Subcutaneous abdominal adipose tissue (tissue), 5 donors: ENCODE measurements at regions not wholly inside any gene's neighbourhood (a gene's known extent, or its start where the extent isn't known, plus 50 kb on each side); places are given as distances from the start of the nearest gene placed in this dataset.

Experiments used
- H3K27ac ChIP-seq: one replicate; pipeline ENCODE4 v1.7.0; 2013; ENCODE audit warnings: low read depth, mild to moderate bottlenecking, inconsistent platforms, low read length, moderate library complexity
- H3K27me3 ChIP-seq, 5 donors: one replicate each; pipeline ENCODE4 v1.7.0; 2013; ENCODE audit warnings: low read length in 5 of 5, inconsistent platforms in 1 of 5; ENCODE audit not compliant: control insufficient read depth in 5 of 5, insufficient read depth in 4 of 5
- H3K36me3 ChIP-seq, 5 donors: one replicate each; pipeline ENCODE4 v1.7.0; 2013; ENCODE audit warnings: low read length in 5 of 5; ENCODE audit not compliant: control insufficient read depth in 5 of 5, insufficient read depth in 5 of 5
- H3K4me1 ChIP-seq, 5 donors: one replicate each; pipeline ENCODE4 v1.7.0; 2013; ENCODE audit warnings: low read length in 5 of 5, mild to moderate bottlenecking in 3 of 5, moderate library complexity in 1 of 5; ENCODE audit not compliant: control insufficient read depth in 5 of 5, insufficient read depth in 5 of 5
- H3K4me3 ChIP-seq, 5 donors: one replicate each; pipeline ENCODE4 v1.7.0; 2013; ENCODE audit warnings: low read length in 5 of 5, low read depth in 1 of 5
- H3K9ac ChIP-seq, 5 donors: one replicate each; pipeline ENCODE4 v1.7.0; 2013; ENCODE audit warnings: low read length in 5 of 5, mild to moderate bottlenecking in 4 of 5, moderate library complexity in 3 of 5
- H3K9me3 ChIP-seq, 5 donors: one replicate each; pipeline ENCODE4 v1.7.0; 2013; ENCODE audit warnings: low read length in 5 of 5; ENCODE audit not compliant: control insufficient read depth in 5 of 5
- donor health status: healthy.
- donor health status: healthy.
- donor health status: healthy.
- donor health status: healthy.
- donor health status: healthy.

DNA sequence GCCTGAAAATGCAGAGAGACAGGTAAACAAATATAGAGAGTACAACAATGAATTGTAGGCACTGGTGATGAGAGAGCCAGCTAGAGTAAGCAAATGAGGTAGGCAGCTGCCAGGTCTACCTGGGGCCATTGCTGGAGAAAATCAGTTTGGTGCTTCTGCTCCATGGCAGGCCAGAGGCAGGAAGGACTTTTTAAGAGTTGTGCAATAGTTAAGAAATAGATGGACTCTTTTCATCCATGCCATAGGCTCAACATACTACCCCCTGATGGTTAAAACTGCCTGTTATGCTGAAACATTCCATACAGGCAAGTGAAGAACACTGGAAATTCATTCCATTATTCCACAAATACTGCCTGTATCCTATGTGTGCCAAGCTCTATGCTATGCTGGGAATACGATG is 86.5 kb upstream of the CCDC112 start:
- H3K27me3 ChIP-seq = no peaks in the 10 kb centered on the region
- peaks cover 0 to 4% (median 1%) of the 10 kb centered on the region in 5 donors for H3K4me1 ChIP-seq
- H3K27ac ChIP-seq = no peak overlapping the region
- H3K9me3 ChIP-seq = no peaks in the 10 kb centered on the region
- H3K9ac ChIP-seq = no peak overlapping the region
- no peak overlapping the region for H3K4me3 ChIP-seq
- H3K36me3 ChIP-seq = no peaks in the 10 kb centered on the region

DNA sequence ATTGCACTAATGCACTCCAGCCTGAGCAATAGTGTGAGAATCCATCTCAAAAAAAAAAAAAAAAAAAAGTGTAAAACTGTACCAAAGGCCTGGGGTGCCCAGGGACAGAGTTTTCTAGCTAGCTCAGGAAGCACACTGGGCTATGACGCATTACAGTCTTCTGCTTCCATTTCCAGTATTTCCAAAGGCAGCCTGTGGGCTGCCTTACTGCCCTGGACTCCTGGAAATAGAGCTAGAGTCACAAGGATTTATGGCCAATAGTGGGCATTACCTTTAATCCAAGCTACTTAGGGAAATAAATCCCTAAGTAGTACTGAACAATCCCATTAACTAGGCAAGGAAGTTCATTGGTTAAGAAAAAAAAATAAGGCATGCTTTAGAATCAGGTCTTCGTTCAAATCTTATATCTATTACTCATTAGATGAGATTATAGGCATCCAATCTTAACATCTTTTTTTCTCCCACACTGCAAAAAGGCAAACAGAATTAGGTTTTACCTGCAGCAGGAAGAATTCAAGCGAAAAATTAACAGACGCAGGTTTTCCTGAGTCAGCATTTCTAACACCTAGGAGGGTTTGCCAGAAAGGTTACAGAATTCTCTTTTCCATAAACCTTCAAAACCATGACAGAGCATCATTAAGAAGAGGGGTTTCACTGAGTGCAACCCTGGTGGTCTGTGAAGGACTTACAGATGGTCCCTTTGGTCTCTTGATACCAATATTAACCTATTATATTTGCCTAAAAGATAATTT is 85.6 kb upstream of the CCDC112 start:
- Histone ChIP-seq H3K4me1 (peaks cover 0 to 13% (median 8%) of the 10 kb centered on the region in 5 donors), H3K36me3 (no peaks in the 10 kb centered on the region), H3K9ac (no peak overlapping the region), H3K27me3 (no peaks in the 10 kb centered on the region), H3K9me3 (no peaks in the 10 kb centered on the region), H3K27ac (no peak overlapping the region), H3K4me3 (no peak overlapping the region)

DNA sequence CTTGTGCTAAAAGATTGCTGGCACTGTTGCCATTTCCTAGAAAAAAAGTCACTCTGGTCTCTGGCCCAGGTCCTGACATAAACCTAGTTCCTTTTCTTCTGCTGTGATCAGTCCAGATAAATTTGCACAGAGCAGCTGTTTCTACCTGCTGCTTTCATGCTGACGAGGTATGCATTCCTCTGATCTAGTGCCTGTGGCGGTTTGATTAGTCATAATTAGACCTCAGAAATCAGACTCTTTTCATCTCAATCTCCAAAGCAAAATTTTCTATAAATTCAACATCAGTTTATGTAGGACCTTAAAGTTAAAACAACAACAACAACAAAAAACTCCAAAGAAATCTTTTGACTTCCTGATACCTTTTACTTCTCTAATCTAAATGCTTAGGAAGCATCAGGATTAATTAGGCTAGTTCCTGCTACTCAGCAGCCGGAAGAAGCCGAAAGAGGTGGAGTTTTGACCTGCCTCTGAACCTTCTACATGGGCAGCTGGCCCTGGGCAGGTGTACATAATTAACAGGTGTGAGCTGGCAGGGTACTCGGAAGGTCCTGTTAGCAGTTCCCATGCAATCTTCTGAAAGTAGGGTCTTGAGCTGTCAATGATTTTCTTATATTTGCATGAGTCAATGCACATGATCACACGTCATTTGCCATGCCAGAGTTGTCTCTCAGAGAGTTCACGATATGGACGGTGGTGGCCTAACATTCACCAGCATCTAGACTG is 83.3 kb upstream of the CCDC112 start:
- Histone ChIP-seq H3K4me3 (no peak overlapping the region), H3K27ac (no peak overlapping the region)

DNA sequence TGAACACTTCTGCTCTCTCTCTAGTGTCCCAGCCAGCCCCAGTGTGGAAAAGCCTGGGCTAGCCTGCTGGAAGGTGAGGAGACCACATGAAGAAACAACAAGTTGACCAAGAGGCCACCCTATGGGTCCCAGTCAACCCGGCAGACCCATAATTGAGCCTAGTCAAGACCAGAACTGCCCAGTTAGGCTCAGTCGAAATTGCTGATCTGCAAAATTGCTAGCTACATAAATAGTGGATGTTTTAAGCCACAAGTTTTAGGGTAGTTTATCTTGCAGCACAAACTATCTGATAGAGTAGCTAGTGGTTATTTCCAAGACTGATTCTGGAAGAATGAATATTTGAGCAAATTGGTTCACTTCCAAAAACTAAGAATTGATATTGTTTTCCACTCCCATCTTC is 82.3 kb upstream of the CCDC112 start:
- no peaks in the 10 kb centered on the region for H3K27me3 ChIP-seq
- no peaks in the 10 kb centered on the region for H3K9me3 ChIP-seq
- H3K36me3 ChIP-seq = no peaks in the 10 kb centered on the region
- H3K9ac ChIP-seq = no peak overlapping the region
- H3K4me1 ChIP-seq = peaks cover 0 to 18% (median 8%) of the 10 kb centered on the region in 5 donors
- H3K27ac ChIP-seq = no peak overlapping the region
- H3K4me3 ChIP-seq = no peak overlapping the region

More for the DNA sequence above, 83.3 kb upstream of the CCDC112 start:
- Histone ChIP-seq H3K9ac (no peak overlapping the region), H3K36me3 (no peaks in the 10 kb centered on the region), H3K4me1 (peaks cover 0 to 18% (median 8%) of the 10 kb centered on the region in 5 donors), H3K9me3 (no peaks in the 10 kb centered on the region), H3K27me3 (no peaks in the 10 kb centered on the region)

DNA sequence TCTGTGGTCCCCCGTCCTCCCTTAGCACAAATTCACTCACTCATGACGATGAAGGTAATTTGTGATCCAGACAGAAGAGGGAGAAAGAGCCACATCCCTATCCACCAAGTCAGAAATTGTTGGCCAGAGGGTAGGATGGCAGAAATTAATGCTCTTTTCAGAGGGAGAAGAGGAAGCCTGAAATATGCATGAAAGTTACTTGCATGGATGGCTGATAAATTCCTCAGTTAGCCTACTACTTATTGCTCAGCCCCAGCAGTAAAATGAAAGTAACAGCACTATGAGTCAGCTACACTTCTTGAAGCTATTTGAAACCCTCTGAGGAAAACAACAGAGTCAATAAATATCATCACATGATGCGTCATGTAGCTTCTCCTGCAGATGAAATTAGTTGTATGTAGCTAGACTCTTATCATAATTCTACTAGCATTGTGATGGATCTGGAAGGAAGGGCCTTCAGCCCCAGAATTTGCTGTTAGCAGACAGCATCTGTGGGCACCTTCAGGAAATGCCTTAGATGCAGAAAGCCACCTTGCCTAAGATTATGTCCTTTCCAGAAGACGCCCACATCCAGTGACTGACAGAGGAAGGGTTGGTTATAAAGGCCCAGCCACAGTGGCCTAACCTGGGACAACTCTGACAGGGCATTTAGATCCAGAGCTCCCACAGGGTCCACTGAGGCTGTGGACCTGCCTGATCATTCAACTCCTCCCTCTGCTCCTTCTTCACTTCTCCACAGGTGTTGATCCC is 81.2 kb upstream of the CCDC112 start:
- Histone ChIP-seq H3K9ac (peak overlapping the region in 1 of 5 donors; percentile 10), H3K4me3 (peak overlapping the region in 1 of 5 donors; percentile 34), H3K27ac (peak overlapping the region; percentile 73)

DNA sequence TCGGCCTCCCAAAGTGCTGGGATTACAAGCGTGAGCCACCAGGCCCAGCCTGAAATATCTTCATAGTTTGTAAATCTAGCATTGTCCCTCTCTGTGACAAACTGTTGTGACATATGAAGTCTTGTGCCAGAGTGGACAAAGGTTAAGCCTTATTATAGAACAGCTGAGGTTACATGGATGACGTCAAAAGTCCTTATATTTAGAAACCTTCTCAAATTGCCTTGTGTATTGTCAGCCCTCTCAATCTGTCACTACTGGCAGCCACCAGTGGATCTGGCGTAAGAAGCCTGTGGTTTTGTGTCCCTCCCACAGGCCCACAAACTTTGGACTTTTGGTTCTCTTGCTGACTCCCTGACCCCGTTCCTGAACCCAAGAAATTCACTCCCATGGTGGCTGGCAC is 79.4 kb upstream of the CCDC112 start:
- H3K9me3 ChIP-seq = no peaks in the 10 kb centered on the region
- H3K4me1 ChIP-seq = peaks cover 0 to 18% (median 14%) of the 10 kb centered on the region in 5 donors
- no peaks in the 10 kb centered on the region for H3K36me3 ChIP-seq
- H3K27me3 ChIP-seq = no peaks in the 10 kb centered on the region
- H3K9ac ChIP-seq = no peak overlapping the region
- no peak overlapping the region for H3K27ac ChIP-seq
- H3K4me3 ChIP-seq = no peak overlapping the region

More for the DNA sequence above, 81.2 kb upstream of the CCDC112 start:
- Histone ChIP-seq H3K4me1 (peaks cover 0 to 18% (median 8%) of the 10 kb centered on the region in 5 donors), H3K36me3 (no peaks in the 10 kb centered on the region), H3K27me3 (no peaks in the 10 kb centered on the region), H3K9me3 (no peaks in the 10 kb centered on the region)

DNA sequence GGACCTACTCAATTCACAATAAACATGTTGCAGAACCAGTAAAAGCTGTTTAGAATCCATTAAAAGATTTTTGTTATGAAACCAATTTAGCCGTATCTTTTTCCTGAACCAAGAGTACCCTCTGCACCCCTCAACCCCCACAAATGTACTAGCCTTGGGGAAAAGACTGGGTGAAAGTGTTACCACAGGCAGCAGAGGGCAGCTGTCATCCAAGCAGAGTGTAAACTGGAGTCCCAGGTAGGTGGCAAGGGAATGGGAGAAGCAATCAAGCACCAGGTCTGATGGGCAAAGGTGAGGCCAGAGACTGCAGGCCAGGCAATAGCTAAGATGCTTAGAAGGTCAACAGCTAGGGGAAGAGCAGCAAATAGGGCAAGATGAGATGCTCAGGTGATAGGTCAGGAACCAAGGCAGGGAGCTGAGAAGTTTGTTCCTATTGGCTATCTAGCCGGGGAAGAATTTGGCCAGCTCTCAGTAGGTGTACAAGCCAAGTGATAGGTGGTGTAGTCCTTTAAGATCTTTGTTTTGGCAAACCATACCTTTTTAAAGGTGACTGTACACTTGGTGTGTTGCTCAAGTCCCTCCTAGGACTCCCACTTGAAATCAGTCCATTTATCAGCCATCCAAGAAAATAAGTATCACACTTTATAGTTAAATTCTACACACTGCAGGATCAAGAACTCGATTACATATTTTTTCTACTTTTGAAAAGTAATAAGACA is 77.8 kb upstream of the CCDC112 start:
- Histone ChIP-seq H3K4me1 (peaks cover 0 to 15% (median 14%) of the 10 kb centered on the region in 5 donors), H3K27ac (no peak overlapping the region), H3K9ac (no peak overlapping the region), H3K27me3 (no peaks in the 10 kb centered on the region), H3K4me3 (no peak overlapping the region), H3K36me3 (no peaks in the 10 kb centered on the region), H3K9me3 (no peaks in the 10 kb centered on the region)

DNA sequence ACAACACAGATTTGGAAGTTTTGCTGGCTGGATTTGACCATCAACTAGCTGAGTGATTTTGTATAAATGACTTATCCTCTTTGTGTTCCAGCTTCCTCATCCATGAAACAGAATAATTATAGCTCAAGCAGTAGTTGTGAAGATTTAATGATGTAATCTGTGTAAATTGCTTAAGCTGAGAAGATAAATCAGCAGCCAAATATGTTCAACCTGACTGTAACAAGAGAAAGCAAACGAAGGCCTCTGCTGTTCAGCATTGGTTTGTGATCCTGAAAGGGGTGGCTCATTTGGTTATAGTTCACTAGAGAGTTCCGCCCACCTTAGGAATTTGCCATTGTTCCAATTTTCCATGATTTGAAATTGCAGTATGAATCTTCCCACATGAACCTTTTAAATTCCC is 75.7 kb upstream of the CCDC112 start:
- Histone ChIP-seq H3K4me1 (peaks cover 0 to 7% (median 6%) of the 10 kb centered on the region in 5 donors), H3K9me3 (no peaks in the 10 kb centered on the region), H3K9ac (no peak overlapping the region), H3K27me3 (no peaks in the 10 kb centered on the region), H3K36me3 (no peaks in the 10 kb centered on the region), H3K4me3 (no peak overlapping the region), H3K27ac (no peak overlapping the region)

DNA sequence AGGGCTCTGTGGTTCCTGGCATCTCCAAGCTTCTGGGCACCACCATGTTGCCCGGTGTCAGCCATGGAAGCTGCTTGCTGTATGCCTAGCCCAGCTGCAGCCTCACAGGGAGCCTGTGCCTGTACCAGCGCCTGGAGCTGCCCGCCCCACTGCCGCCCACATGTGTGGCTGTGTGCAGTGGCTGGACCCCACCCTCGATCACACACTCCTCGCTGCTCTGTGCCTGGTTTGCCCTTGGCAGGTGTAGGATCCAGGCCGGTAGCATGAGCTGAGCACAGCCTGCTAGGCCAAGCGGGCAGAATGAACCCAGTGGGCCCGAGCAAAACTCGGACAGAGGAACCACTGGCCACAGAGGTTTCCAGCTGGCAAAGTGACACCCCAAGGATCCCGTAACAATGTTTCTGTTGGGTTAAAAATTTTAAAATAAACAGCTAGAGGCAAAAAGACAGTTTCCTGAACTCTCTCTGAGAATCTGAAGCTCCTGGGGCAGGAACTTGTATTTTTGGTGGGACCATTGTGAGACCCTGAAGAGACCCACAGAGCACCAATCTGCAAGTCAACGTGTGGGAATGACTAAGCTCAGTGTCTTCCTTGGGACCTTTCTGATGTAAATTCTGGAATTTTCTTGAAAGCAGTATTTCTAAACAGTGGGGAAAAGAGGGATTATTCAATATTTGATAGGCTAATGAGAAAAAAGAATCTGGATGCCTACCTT is 73.1 kb upstream of the CCDC112 start:
- Histone ChIP-seq H3K27me3 (no peaks in the 10 kb centered on the region), H3K9me3 (no peaks in the 10 kb centered on the region), H3K36me3 (no peaks in the 10 kb centered on the region), H3K4me1 (peaks cover 0 to 6% (median 3%) of the 10 kb centered on the region in 5 donors), H3K4me3 (no peak overlapping the region), H3K9ac (no peak overlapping the region), H3K27ac (no peak overlapping the region)
